ENCODE measurements at regions not wholly inside any gene's neighbourhood (a gene's known extent, or its start where the extent isn't known, plus 50 kb on each side); places are given as distances from the start of the nearest gene placed in this dataset.

GRCh38 chr11:28542561-28542960 is 434.4 kb downstream of the METTL15 start:
- no peak overlapping the region for H3K4me3 ChIP-seq (ENCODE audit: low read depth, low read length)
- no peaks in the 10 kb centered on the region for H3K36me3 Mint-ChIP-seq
- no peak overlapping the region for H3K27ac Mint-ChIP-seq
- no peaks in the 10 kb centered on the region for H3K4me1 ChIP-seq (ENCODE audit: control insufficient read depth, insufficient read depth, low read length, poor library complexity, severe bottlenecking)
- H3K9me3 Mint-ChIP-seq: peaks cover 0 to 3% (median 0%) of the 10 kb centered on the region in 7 donors
- ATAC-seq (ENCODE audit: low read depth in 2 of 2) (no peak), DNase-seq (no peak)
- H3K4me1 Mint-ChIP-seq: no peaks in the 10 kb centered on the region
- H3K27me3 ChIP-seq (ENCODE audit: control insufficient read depth, insufficient read depth, low read length): no peaks in the 10 kb centered on the region
- H3K4me3 Mint-ChIP-seq: no peak overlapping the region
- no peaks in the 10 kb centered on the region for H3K36me3 ChIP-seq (ENCODE audit: control insufficient read depth, insufficient read depth, low read length)
- H3K27ac ChIP-seq (ENCODE audit: insufficient read depth, low read length, poor library complexity, severe bottlenecking): no peak overlapping the region
- no peaks in the 10 kb centered on the region for H3K9me3 ChIP-seq (ENCODE audit: control insufficient read depth in 2 of 2, low read length in 2 of 2)
- no peaks in the 10 kb centered on the region for H3K27me3 Mint-ChIP-seq

DNA sequence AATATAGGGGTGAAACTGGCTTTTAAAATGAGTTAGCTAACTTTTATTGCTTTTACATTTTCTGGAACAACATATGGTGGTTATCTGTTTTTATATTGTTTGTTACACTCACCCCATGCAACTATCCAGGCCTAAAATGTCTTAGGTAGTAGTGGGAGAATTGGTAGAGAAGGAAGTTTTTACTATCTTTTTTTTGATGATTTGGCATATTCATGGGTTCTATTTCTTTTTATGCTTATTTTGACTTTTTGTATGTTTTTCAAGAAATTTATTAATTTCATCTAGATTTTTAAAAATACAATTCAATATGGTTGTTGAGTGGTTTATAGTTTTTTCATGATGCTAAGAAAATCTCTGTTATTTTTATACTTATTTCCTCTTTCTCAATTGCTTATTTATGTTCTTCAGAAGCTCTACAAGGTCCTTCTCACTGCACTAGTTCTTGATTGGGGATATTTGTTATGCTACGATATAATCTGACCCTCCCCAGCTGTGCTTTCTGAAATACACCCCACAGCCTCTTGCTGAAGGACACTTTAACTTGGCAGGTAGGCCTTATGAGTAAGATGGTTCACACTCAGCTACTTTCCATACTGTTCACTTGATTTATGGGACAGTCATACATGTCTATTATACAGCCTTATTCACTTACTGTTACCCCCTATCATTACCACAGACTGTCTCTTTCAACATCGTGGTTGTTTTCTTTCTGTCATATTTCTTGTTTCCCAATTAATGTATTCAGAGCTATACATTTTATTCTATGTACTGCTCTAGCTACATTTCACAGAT is 431.2 kb downstream of the METTL15 start:
- Histone ChIP-seq H3K27ac (ENCODE audit: insufficient read depth, low read length, poor library complexity, severe bottlenecking) (no peak overlapping the region), H3K9me3 (ENCODE audit: control insufficient read depth in 2 of 2, low read length in 2 of 2) (no peaks in the 10 kb centered on the region), H3K4me3 (ENCODE audit: low read depth, low read length) (no peak overlapping the region), H3K4me1 (ENCODE audit: control insufficient read depth, insufficient read depth, low read length, poor library complexity, severe bottlenecking) (no peaks in the 10 kb centered on the region), H3K27me3 (ENCODE audit: control insufficient read depth, insufficient read depth, low read length) (no peaks in the 10 kb centered on the region), H3K36me3 (ENCODE audit: control insufficient read depth, insufficient read depth, low read length) (no peaks in the 10 kb centered on the region)
- ATAC-seq (ENCODE audit: low read depth in 2 of 2) (no peak), DNase-seq (no peak)
- H3K4me1 Mint-ChIP-seq: no peaks in the 10 kb centered on the region
- H3K36me3 Mint-ChIP-seq: no peaks in the 10 kb centered on the region
- peaks cover 0 to 3% (median 0%) of the 10 kb centered on the region in 7 donors for H3K9me3 Mint-ChIP-seq
- no peak overlapping the region for H3K27ac Mint-ChIP-seq
- H3K4me3 Mint-ChIP-seq: no peak overlapping the region
- no peaks in the 10 kb centered on the region for H3K27me3 Mint-ChIP-seq

GRCh38 chr11:28537822-28538221 is 429.6 kb downstream of the METTL15 start:
- Mint-ChIP-seq H3K4me3 (no peak overlapping the region), H3K27ac (no peak overlapping the region), H3K4me1 (no peaks in the 10 kb centered on the region), H3K9me3 (peaks cover 0 to 3% (median 0%) of the 10 kb centered on the region in 7 donors), H3K36me3 (no peaks in the 10 kb centered on the region), H3K27me3 (peaks cover 4% of the 10 kb centered on the region)
- Histone ChIP-seq H3K4me1 (ENCODE audit: control insufficient read depth, insufficient read depth, low read length, poor library complexity, severe bottlenecking) (no peaks in the 10 kb centered on the region), H3K27ac (ENCODE audit: insufficient read depth, low read length, poor library complexity, severe bottlenecking) (no peak overlapping the region), H3K4me3 (ENCODE audit: low read depth, low read length) (no peak overlapping the region), H3K9me3 (ENCODE audit: control insufficient read depth in 2 of 2, low read length in 2 of 2) (no peaks in the 10 kb centered on the region), H3K27me3 (ENCODE audit: control insufficient read depth, insufficient read depth, low read length) (no peaks in the 10 kb centered on the region), H3K36me3 (ENCODE audit: control insufficient read depth, insufficient read depth, low read length) (no peaks in the 10 kb centered on the region)
- ATAC-seq (ENCODE audit: low read depth in 2 of 2): no peak
- no peak for DNase-seq

DNA sequence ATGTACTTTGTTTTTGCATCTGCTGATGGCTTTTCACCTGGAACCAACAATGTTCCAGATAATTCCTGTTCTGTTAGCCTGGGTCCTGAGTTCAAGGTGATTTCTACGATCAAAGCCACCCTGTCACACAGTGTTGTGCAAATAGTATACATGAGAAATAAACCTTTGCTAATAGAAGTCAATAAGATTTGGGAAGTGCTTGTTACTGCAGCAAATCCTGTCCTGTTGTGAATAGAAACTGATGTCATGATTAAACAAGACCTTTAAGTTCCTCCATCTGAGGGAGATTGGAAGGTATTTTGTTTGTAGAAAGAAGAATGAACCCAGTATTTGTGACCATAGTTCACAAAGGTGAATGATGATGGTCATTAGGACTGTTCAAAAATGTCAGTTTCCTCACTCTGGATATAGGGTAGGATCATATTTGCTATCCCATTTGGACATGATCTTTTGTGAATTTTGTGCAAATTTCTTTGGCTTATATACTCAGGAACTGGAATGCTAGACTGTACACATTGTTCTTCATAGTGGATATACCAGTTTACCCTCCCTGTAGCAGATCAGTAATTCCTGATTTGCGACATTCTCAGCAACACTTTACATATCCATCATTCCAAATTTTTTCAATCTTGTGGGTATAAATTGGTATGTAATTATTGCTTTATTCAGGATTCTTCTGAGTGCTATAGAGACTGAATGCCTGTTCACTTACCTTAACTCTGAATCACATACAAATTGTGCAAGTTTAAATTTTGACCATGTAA is 428.5 kb downstream of the METTL15 start:
- no peak for ATAC-seq (ENCODE audit: low read depth in 2 of 2)
- H3K9me3 Mint-ChIP-seq: peaks cover 0 to 2% (median 0%) of the 10 kb centered on the region in 7 donors
- no peaks in the 10 kb centered on the region for H3K4me1 Mint-ChIP-seq

DNA sequence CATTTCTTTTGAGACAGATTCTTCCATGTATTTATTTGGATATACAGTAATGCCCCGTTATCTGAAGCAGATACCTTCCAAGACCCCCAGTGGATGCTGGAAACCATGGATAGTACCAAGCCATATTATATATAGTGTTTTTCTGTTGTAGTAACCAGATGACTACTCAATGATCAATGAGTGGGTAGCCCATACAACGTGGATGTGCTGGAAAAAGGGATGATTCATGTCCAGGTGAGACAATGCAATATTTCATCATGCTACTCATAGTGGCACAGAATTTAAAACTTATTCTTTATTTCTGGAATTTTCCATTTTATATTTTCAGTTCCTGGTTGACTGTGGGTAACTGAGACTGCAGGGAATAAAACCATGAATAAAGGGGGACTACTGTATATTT is 427.5 kb downstream of the METTL15 start:
- Histone ChIP-seq H3K36me3 (ENCODE audit: control insufficient read depth, insufficient read depth, low read length) (no peaks in the 10 kb centered on the region), H3K4me3 (ENCODE audit: low read depth, low read length) (no peak overlapping the region), H3K27me3 (ENCODE audit: control insufficient read depth, insufficient read depth, low read length) (no peaks in the 10 kb centered on the region), H3K9me3 (ENCODE audit: control insufficient read depth in 2 of 2, low read length in 2 of 2) (no peaks in the 10 kb centered on the region), H3K4me1 (ENCODE audit: control insufficient read depth, insufficient read depth, low read length, poor library complexity, severe bottlenecking) (no peaks in the 10 kb centered on the region), H3K27ac (ENCODE audit: insufficient read depth, low read length, poor library complexity, severe bottlenecking) (no peak overlapping the region)
- Mint-ChIP-seq H3K9me3 (peaks cover 0 to 2% (median 0%) of the 10 kb centered on the region in 7 donors), H3K4me1 (no peaks in the 10 kb centered on the region), H3K27ac (no peak overlapping the region), H3K27me3 (peaks cover 4% of the 10 kb centered on the region), H3K4me3 (no peak overlapping the region), H3K36me3 (no peaks in the 10 kb centered on the region)
- ATAC-seq (ENCODE audit: low read depth in 2 of 2) (no peak), DNase-seq (no peak)

More for the DNA sequence above, 428.5 kb downstream of the METTL15 start:
- Histone ChIP-seq H3K4me3 (ENCODE audit: low read depth, low read length) (no peak overlapping the region), H3K36me3 (ENCODE audit: control insufficient read depth, insufficient read depth, low read length) (no peaks in the 10 kb centered on the region), H3K4me1 (ENCODE audit: control insufficient read depth, insufficient read depth, low read length, poor library complexity, severe bottlenecking) (no peaks in the 10 kb centered on the region), H3K9me3 (ENCODE audit: control insufficient read depth in 2 of 2, low read length in 2 of 2) (no peaks in the 10 kb centered on the region), H3K27ac (ENCODE audit: insufficient read depth, low read length, poor library complexity, severe bottlenecking) (no peak overlapping the region), H3K27me3 (ENCODE audit: control insufficient read depth, insufficient read depth, low read length) (no peaks in the 10 kb centered on the region)
- no peak for DNase-seq
- Mint-ChIP-seq H3K4me3 (no peak overlapping the region), H3K27ac (no peak overlapping the region), H3K36me3 (no peaks in the 10 kb centered on the region), H3K27me3 (peaks cover 4% of the 10 kb centered on the region)

GRCh38 chr11:28529540-28530410 is 421.6 kb downstream of the METTL15 start:
- no peak overlapping the region for H3K27ac ChIP-seq (ENCODE audit: insufficient read depth, low read length, poor library complexity, severe bottlenecking)
- peaks cover 4% of the 10 kb centered on the region for H3K27me3 Mint-ChIP-seq
- H3K36me3 ChIP-seq (ENCODE audit: control insufficient read depth, insufficient read depth, low read length): no peaks in the 10 kb centered on the region
- no peak overlapping the region for H3K27ac Mint-ChIP-seq
- H3K27me3 ChIP-seq (ENCODE audit: control insufficient read depth, insufficient read depth, low read length): no peaks in the 10 kb centered on the region
- no peaks in the 10 kb centered on the region for H3K4me1 ChIP-seq (ENCODE audit: control insufficient read depth, insufficient read depth, low read length, poor library complexity, severe bottlenecking)
- DNase-seq (peak in 1 of 3 donors; percentile 26), ATAC-seq (ENCODE audit: low read depth in 2 of 2) (no peak)
- peaks cover 4% of the 10 kb centered on the region for H3K36me3 Mint-ChIP-seq
- no peak overlapping the region for H3K4me3 Mint-ChIP-seq
- H3K9me3 Mint-ChIP-seq: peaks cover 0 to 15% (median 3%) of the 10 kb centered on the region in 7 donors
- peaks cover 0 to 3% of the 10 kb centered on the region in 2 experiments for H3K9me3 ChIP-seq (ENCODE audit: control insufficient read depth in 2 of 2, low read length in 2 of 2)
- H3K4me1 Mint-ChIP-seq: no peaks in the 10 kb centered on the region
- H3K4me3 ChIP-seq (ENCODE audit: low read depth, low read length): no peak overlapping the region

DNA sequence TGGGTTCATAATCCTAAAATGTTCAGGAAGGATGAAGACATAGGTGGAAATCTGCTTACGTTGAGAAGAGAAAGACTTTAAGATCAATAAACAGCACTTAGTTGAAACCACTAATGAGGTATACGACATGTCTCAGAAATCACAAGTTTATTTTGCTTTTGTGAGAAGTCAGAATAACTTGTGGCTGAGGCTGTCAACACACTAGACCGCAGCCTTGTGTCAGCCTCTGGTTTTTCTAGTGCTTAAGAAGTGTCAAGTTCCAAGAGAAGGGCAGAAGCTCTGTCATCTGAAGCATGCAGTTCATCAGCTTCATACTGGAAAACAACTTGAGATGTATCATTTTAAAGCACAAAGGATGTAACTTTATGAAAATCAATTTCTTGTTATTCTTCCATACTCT is 420.9 kb downstream of the METTL15 start:
- Mint-ChIP-seq H3K27ac (no peak overlapping the region), H3K9me3 (peaks cover 0 to 20% (median 6%) of the 10 kb centered on the region in 7 donors), H3K36me3 (peaks cover 4% of the 10 kb centered on the region), H3K4me3 (no peak overlapping the region), H3K27me3 (peaks cover 4% of the 10 kb centered on the region), H3K4me1 (no peaks in the 10 kb centered on the region)
- Histone ChIP-seq H3K4me3 (ENCODE audit: low read depth, low read length) (no peak overlapping the region), H3K9me3 (ENCODE audit: control insufficient read depth in 2 of 2, low read length in 2 of 2) (peaks cover 0 to 3% of the 10 kb centered on the region in 2 experiments), H3K4me1 (ENCODE audit: control insufficient read depth, insufficient read depth, low read length, poor library complexity, severe bottlenecking) (no peaks in the 10 kb centered on the region), H3K27me3 (ENCODE audit: control insufficient read depth, insufficient read depth, low read length) (no peaks in the 10 kb centered on the region), H3K27ac (ENCODE audit: insufficient read depth, low read length, poor library complexity, severe bottlenecking) (no peak overlapping the region), H3K36me3 (ENCODE audit: control insufficient read depth, insufficient read depth, low read length) (no peaks in the 10 kb centered on the region)
- no peak for DNase-seq
- no peak for ATAC-seq (ENCODE audit: low read depth in 2 of 2)
